SIG-M5 treated with dmso at 0.1 percent for 504 hours (cell line): ENCODE measurements at regions not wholly inside any gene's neighbourhood (a gene's known extent, or its start where the extent isn't known, plus 50 kb on each side); places are given as distances from the start of the nearest gene placed in this dataset.
"Not testable (repeated sequence)": the region's sequence is repeated elsewhere in the genome, so short reads cannot be mapped to it uniquely, and the experiment has no call there.

ENCODE experiments used
- DNase-seq: peaks from one replicate; lab custom pipeline; 2025; ENCODE audit not compliant: unreplicated experiment; lab: John Stamatoyannopoulos, UW

DNA sequence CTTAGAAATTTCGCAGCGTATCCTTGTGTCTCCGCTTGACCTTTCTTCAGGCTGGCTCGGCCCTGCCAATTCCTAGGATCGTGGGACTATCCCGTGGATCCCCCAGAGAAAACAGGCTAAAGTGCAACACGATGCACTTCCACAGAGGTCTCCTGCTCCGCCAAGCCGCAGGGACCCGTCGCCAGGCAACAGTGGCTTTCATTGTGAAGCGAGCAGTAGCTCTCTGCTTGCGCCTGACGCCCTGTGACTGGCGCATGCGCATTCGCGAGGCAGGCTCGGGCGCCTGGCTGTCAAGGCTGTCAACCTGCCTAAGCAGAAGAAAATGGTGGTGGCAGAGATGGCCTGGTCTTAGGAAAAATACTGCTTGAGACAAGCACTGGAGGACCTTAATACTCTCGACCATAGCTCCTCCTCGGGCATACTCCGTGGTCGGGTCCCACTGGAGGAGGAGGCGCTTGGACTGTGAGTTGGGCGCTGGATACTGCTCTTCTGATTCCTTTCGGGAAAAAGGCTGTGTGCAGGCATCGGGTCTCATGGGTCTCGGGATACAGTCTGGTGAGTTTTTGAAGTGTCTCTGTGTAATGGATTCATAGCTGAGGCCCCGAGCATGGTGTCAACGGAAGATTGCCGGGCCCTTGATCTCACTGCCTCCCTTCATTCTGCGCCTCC is 2336.1 kb downstream of the TP53TG3F start:
- no peak for DNase-seq

DNA sequence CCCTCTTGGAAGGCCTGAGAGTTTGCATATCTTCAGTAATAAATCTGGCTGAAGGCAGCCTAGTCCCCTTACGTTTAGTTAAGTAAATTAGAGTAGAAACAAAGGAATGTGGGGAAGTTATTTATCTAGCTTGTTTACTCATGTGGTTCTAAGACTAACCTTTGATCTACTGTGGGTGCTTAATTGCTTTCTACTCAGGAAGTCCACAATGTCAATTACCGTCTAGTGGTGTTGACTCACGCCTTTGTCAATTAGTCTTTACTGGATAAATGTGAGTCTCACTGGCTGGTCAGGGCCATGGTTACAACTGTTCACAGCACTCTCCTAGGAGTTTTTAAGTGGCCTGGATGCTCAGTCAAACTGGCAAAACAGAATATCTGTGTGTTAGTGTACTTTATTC is 2338.4 kb downstream of the TP53TG3F start:
- no peak for DNase-seq

DNA sequence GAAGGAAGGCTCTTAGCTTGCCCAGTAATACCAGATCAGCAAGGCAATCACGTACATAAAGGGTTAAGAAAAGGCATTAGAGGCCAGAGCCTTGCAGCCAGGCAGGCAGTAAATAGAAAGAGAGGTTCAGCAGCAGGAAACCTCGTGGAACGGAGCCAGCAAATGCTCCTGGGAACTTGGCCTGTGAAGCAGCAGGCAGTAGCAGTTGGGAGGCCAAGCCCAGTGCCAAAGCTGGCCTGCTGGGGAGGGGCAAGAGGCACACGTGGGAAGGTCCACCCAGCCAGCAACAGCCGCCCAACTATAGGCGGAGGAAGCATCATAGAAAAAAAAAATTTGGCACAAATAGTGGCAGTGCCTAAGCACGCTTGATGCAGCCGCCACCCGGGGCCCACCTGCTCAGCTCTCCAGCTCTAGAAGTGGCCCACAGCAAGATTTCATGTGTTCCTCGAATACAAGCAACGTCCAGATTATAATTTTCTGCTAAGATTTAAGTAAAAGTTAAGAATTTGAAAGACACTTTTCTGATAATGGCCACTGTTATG is 2339.5 kb downstream of the TP53TG3F start:
- no peak for DNase-seq

DNA sequence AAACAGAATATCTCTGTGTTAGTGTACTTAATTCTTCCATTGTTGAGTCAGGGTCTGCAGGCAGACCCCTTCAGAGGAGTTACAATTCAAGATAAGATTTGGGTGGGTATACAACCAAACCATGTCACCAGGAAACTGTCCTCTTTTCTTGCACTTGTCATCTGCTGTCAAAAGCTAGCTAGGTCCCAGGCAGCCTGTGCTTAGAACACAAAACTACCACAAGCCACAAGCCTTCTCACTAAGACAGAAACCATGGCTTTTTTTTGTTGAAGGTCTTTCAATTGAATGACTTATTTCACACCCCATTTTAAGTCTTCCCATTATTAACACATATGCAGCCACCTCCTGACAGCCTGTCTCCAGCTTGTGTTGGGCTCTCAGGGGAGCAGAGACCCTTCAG is 2345.1 kb downstream of the TP53TG3F start:
- not testable (repeated sequence) for DNase-seq

DNA sequence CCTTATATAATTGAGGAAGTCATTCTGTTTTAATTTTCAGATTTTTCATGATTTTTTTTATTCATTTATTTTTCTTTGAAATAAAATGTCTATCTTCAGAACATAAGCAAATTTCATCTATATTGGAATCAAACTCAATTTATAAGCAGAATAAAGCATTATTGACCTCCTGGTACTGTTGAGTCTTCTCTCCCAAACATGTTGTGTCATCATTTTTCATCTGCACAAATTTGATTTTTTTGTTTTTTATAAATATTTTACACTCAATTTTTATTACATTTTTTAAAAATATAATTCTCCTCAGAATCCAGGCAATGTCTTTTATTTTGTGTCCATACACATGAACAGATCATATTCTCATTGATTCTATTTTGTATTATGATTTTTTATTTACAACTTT is 2363.9 kb downstream of the TP53TG3F start:
- DNase-seq = no peak

DNA sequence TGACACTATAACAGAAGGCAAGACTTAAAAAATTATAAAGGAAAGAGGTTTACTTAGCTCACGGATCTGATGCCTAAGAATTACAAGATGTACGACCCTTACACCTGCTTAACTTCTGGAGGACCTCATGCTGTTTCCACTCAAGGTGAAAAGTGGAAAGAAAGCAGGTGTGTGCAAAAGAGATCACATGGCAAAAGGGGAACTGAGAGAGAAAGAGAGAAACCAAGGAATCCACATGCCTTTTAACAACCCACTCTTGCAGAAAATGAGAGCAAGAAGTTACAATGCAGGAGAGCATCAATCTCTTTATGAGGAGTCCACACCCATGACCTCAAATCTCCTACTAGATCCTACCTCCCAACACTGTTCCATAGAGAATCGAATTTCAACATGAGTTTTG is 2382.2 kb downstream of the TP53TG3F start:
- DNase-seq = no peak

DNA sequence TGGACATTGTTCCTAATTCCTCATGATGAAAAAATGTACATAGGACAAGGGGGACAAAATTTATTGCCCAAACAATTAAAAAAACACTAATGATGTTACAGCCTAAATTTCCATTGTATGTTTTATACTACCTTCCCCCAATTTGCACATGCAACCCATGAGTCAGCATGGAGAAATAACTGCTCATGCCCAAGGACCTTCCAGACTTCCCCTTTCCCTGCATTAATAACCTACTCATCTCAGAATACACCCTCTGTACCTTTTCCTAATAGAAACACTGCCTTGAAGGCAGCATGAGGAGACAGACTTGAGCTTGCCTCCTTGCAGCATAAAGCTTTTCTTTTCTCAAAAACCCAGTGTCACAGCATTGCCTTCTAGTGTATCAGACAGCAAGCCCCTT is 2402.8 kb downstream of the TP53TG3F start:
- DNase-seq = peak; percentile 0

DNA sequence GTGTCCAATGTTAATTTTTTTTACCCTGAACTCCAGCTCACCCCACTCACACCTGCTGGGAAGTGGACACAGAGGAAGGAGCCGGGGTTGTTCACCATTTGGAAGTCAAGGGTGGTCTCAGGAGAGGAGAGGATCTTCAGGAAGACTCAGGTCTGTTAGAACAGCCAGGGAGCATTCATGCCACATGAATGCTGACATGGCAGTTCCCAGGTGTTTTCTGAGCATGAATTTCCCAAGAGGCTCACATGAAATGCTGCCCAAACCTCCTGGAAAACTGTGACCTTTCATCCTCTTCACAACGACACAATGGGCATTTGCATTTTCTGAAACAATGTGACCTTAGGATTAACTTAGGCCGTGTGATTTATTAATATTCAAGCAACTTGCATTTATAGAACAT is 2409.2 kb downstream of the TP53TG3F start:
- DNase-seq = no peak

DNA sequence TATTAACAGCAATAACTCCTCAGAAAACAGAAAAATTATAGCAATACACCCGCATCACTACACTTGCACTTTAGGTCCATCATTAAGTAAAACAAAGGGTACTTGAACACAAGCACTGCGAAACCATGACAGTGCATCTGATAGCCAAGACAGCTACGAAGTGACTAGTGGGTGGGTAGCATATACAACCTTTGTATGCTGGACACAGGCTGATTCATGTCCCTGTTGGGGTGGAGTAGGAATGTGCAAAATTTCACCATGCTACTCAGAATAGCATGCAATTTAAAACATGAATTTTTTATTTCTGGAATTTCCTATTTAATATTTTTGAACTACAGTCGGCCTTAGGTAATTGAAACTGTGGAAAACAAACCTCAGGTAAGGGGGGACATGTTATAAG is 2414.1 kb downstream of the TP53TG3F start:
- DNase-seq = no peak

DNA sequence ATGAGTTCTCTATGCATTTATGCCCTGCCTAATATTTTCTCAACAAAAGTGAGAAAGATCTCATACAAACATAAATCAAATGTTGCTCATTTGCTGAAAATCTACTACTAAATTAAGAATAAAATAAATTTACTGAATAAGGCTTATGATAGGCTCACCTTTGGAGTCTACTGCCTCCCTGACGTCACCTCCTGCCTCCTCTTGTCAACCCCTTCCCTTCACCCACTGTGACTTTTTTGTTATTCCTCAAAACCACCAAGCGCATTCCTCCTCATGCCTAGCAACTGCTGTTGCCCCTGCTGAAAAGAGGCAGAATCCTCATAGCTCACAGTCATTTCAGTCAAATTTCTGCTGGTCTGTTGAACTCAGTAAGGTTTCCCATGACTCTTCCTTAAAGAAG is 2422.2 kb downstream of the TP53TG3F start:
- no peak for DNase-seq

DNA sequence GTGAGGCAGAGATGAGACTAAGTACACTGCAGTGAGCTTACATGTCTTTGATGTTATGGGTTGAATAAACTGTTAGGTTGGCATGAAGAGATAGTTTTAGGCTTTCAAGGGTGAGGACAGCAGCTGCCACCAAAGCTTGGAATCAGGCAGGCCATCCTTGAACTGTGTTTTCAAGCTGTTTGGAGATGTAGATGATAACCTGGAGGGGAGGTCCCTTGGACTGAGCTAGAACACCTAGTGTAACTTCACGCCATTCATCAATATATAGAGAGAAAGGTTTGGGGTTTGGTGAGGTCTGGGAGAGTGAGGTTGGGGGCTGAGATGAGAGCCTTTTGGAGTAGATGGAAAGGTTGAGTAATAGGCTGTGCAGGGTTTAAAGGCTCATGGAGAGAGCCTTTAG is 2447.0 kb downstream of the TP53TG3F start:
- no peak for DNase-seq

DNA sequence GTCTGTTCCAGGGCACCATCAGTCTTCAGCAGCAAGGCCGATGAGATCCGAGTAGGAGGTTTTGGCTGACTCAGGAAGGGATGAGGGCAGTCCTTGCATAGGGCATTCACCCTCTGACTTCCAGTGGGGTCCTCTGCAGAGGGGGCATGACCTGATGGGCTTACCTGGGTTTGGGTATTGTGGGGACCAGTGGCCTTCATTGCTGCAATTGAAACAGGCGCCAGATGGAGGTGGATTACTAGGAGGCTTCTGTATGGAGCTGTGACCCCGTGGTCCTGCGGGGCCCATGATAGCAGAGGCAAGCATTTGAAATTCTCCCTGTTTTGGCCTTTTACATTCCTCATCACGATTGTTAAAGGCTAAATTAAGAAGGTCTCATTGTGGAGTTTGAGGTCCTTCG is 2448.7 kb downstream of the TP53TG3F start:
- no peak for DNase-seq

DNA sequence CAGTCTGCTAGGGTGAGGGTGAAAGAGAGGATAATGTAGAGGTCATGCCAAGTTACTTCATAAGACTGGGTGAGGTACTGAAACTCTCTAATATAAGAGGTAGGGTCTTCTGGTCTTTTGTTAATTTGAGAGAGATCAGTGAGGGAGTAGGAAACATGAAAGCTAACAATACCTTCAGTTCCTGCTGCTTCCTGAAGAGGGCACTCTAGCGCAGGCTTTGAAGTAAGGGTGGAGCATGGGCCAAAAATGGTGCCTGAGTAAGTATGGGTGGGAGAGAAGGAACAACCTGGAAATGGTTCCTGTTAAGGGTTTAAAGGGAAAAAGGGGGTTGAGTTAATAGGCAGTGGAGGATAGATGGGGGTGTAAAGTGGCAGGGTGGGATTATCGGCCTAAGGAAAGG is 2449.5 kb downstream of the TP53TG3F start:
- DNase-seq = no peak

DNA sequence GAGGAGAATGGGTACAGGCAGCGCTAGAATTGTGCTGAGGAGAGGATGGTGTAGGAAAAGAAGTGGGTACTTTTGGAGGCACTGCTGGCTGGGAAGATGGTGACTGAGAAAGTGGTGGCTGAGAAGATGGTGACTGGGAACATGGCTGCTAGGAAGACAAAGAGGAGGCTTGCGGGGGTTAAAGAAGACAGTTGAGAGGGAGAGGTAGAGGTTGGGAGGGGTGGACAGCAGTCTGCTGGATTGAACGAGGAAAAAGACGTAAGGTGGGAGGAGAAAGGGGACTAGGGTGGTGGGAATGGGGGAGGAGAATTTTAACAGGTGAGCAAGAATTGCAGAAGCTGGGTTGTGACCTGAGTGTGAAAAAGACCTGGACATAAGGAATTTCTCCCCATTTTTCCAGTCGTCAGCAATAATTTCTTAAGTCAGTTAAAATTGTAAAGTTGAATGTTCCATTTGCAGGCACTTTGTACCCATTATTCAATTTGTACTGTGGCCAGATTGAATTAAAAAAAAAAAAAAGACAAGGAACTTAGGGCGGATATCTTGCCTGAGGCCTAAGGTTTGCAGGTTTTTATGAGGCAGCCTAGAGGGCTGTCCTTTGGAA is 2450.0 kb downstream of the TP53TG3F start:
- no peak for DNase-seq

DNA sequence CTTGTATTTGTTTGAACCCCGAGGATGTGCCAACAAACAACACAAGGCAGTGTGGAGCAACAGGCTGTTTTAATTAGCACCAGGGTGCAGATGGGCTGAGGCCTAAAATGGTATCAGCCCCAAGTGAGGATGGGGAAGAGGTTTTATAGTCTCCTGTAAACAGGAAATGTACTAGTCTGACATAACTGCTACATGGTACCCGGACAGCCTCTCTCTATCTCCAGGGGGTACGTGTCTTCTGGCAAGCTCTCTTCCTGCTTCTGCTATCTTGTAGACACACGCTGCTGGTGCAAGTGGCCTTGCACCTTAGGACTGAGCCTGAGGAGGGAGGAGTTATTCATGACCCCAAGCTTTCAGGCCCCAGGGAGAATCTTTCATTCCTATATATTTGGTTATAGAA is 2451.0 kb downstream of the TP53TG3F start:
- no peak for DNase-seq

DNA sequence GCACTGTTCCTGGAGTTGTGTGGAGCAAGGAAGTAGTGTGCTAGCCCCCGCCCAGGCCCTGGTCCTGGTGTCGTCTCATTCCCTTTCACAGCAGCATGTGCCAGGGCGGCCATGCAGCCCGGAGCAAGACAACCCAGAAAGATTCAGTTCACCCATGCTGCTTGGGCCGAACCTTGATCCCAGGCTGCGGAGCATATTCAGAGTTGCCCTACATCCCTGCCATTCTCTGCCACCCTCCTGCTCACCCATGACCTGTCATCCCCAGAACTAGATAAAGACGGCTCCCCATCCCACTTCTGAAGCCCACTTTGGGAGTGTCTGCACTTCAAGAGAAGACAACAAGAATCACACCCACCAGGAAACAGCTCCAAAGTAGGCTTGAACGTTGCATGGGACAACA is 2452.5 kb downstream of the TP53TG3F start:
- no peak for DNase-seq

DNA sequence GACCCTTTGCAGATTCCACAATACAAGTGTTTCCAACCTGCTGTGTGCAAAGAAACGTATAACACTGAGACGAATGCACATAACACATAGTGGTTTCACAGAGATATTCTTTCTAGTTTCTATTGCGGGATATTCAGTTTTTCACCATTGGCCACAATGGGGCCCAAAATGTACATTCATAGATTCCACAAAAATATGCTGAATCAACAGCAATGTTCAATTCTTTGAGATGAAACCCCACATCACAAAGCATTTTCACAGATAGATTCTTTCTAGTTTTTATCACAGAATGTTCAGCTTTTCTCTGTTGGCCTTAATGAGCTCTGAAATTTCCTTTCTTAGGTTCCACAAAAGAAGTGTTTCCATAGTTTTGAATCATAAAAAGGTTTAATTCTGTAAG is 2472.3 kb downstream of the TP53TG3F start:
- DNase-seq = no peak
